IMR-90 (cell line): ENCODE measurements at regions not wholly inside any gene's neighbourhood (a gene's known extent, or its start where the extent isn't known, plus 50 kb on each side); places are given as distances from the start of the nearest gene placed in this dataset.

Source experiments
- ATAC-seq: fragments of 200-7000 bp; cut with Tn5 transposase; 2 replicates; pipeline ENCODE4 v1.9.1; 2020; ENCODE audit warnings: low read depth, mild to moderate bottlenecking, moderate library complexity
- BruUV-seq: library from RNA; stranded (reverse); fragments of 400-500 nt; replicated peaks from 2 replicates; lab custom pipeline; 2021; lab: Mats Ljungman, UMichigan
- CTCF ChIA-PET: fragments of 300-600 bp; formaldehyde crosslinking; extraction: SDS; loops from one replicate; lab custom pipeline; 2021; ENCODE audit warnings: antibody characterized with exemption; lab: Yijun Ruan, JAX
- POLR2A ChIA-PET: fragments of 300-600 bp; sonication (Branson Sonifier 250); formaldehyde crosslinking; loops from one replicate; lab custom pipeline; 2022; ENCODE audit warnings: antibody characterized with exemption; ENCODE audit not compliant: unreplicated experiment; lab: Charles Lee
- DNase-seq: peaks from one replicate; pipeline ENCODE4 v3.0.0; 2013
- H2AFZ ChIP-seq: replicated peaks from 2 replicates; pipeline ENCODE3; 2013; ENCODE audit warnings: low read length, mild to moderate bottlenecking; ENCODE audit not compliant: poor library complexity
- H2AK5ac ChIP-seq: 2 replicates; pipeline ENCODE4 v1.6.1; 2013; ENCODE audit warnings: low read depth, low read length, inconsistent platforms
- H2AK9ac ChIP-seq: replicated peaks from 2 replicates; pipeline ENCODE3; 2013; ENCODE audit warnings: mild to moderate bottlenecking, low read depth, low read length, moderate library complexity; ENCODE audit not compliant: poor library complexity
- H2BK120ac ChIP-seq: 2 replicates; pipeline ENCODE4 v1.6.1; 2013; ENCODE audit warnings: low read depth, low read length, inconsistent platforms
- H2BK15ac ChIP-seq: 3 replicates; pipeline ENCODE4 v1.6.1; 2013; ENCODE audit warnings: low read depth, low read length, inconsistent platforms
- H2BK20ac ChIP-seq: 2 replicates; pipeline ENCODE4 v1.6.1; 2013; ENCODE audit warnings: low read depth, mild to moderate bottlenecking, inconsistent platforms, low read length, moderate library complexity
- H2BK5ac ChIP-seq: 2 replicates; pipeline ENCODE4 v1.6.1; 2013; ENCODE audit warnings: mild to moderate bottlenecking, low read depth, low read length, inconsistent platforms; ENCODE audit not compliant: poor library complexity, severe bottlenecking
- H3K14ac ChIP-seq: replicated peaks from 2 replicates; pipeline ENCODE4 v1.6.1; 2013; ENCODE audit warnings: low read depth, low read length, inconsistent platforms
- H3K18ac ChIP-seq: 2 replicates; pipeline ENCODE4 v1.6.1; 2013; ENCODE audit warnings: low read depth, low read length, control low read depth
- H3K23ac ChIP-seq: 2 replicates; pipeline ENCODE4 v1.6.1; 2013; ENCODE audit warnings: low read depth, low read length, inconsistent platforms
- H3K27ac ChIP-seq: 2 replicates; pipeline ENCODE4 v1.5.1; 2013; ENCODE audit warnings: mild to moderate bottlenecking, control low read depth, low read length; ENCODE audit not compliant: insufficient read depth
- H3K27me3 ChIP-seq: 2 replicates; pipeline ENCODE4 v1.6.1; 2013; ENCODE audit warnings: low read length; ENCODE audit not compliant: control insufficient read depth, insufficient read depth
- H3K36me3 ChIP-seq: 2 replicates; pipeline ENCODE4 v1.6.1; 2013; ENCODE audit warnings: low read length, mixed read lengths; ENCODE audit not compliant: control insufficient read depth, insufficient read depth
- H3K4ac ChIP-seq: 2 replicates; pipeline ENCODE4 v1.6.1; 2013; ENCODE audit warnings: low read depth, low read length, inconsistent platforms
- H3K4me1 ChIP-seq: 2 replicates; pipeline ENCODE4 v1.6.1; 2013; ENCODE audit warnings: low read length, mixed read lengths; ENCODE audit not compliant: control insufficient read depth, insufficient read depth
- H3K4me2 ChIP-seq: 2 replicates; pipeline ENCODE4 v1.6.1; 2013; ENCODE audit warnings: low read depth, mild to moderate bottlenecking, control low read depth, low read length, moderate library complexity
- H3K4me3 ChIP-seq: 2 replicates; pipeline ENCODE4 v1.5.1; 2013; ENCODE audit warnings: low read depth, mild to moderate bottlenecking, control low read depth, low read length, moderate library complexity; ENCODE audit not compliant: insufficient read depth
- H3K56ac ChIP-seq: 2 replicates; pipeline ENCODE4 v1.6.1; 2013; ENCODE audit warnings: low read length, inconsistent platforms; ENCODE audit not compliant: insufficient read depth; ENCODE audit errors: extremely low read depth
- H3K79me1 ChIP-seq, 2 experiments: 2 replicates each; pipeline ENCODE4 v1.6.1; 2013; ENCODE audit warnings: low read length in 2 of 2, inconsistent platforms in 1 of 2, low read depth in 1 of 2
- H3K9ac ChIP-seq: 2 replicates; pipeline ENCODE4 v1.6.1; 2013; ENCODE audit warnings: low read depth, low read length, control low read depth
- H3K9me1 ChIP-seq: 2 replicates; pipeline ENCODE4 v1.6.1; 2013; ENCODE audit warnings: low read length, inconsistent platforms; ENCODE audit not compliant: insufficient read depth
- H3K9me3 ChIP-seq: 2 replicates; pipeline ENCODE4 v1.6.1; 2013; ENCODE audit warnings: low read length; ENCODE audit not compliant: control insufficient read depth, insufficient read depth
- H4K20me1 ChIP-seq: 2 replicates; pipeline ENCODE4 v1.6.1; 2013; ENCODE audit warnings: low read length, inconsistent platforms; ENCODE audit not compliant: insufficient read depth
- H4K5ac ChIP-seq: 2 replicates; pipeline ENCODE4 v1.6.1; 2013; ENCODE audit warnings: mild to moderate bottlenecking, low read depth, low read length, control low read depth
- H4K8ac ChIP-seq, 2 experiments: 2 replicates each; pipeline ENCODE4 v1.6.1; 2013; ENCODE audit warnings: low read depth in 2 of 2, low read length in 2 of 2, control low read depth in 1 of 2, inconsistent platforms in 1 of 2
- H4K91ac ChIP-seq: 2 replicates; pipeline ENCODE4 v1.6.1; 2013; ENCODE audit warnings: low read depth, low read length, inconsistent platforms; ENCODE audit not compliant: insufficient read depth
- BHLHE40 ChIP-seq: fragments of 150-350 bp; IDR thresholded peaks from 2 replicates; pipeline ENCODE4 v1.6.1; 2016; ENCODE audit warnings: mild to moderate bottlenecking, low read depth, low read length
- CEBPB ChIP-seq: IDR thresholded peaks from 2 replicates; pipeline ENCODE4 v1.6.1; 2012; ENCODE audit warnings: low read depth, low read length, improper control_type of control experiment
- MAZ ChIP-seq: IDR thresholded peaks from 2 replicates; pipeline ENCODE4 v1.6.1; 2012; ENCODE audit warnings: low read depth, mild to moderate bottlenecking, low read length, improper control_type of control experiment, moderate library complexity, borderline replicate concordance
- MXI1 ChIP-seq: IDR thresholded peaks from 2 replicates; pipeline ENCODE4 v1.6.1; 2012; ENCODE audit warnings: low read depth, mild to moderate bottlenecking, low read length, moderate library complexity, borderline replicate concordance
- RCOR1 ChIP-seq: IDR thresholded peaks from 2 replicates; pipeline ENCODE4 v1.6.1; 2012; ENCODE audit warnings: mild to moderate bottlenecking, low read length, improper control_type of control experiment; ENCODE audit not compliant: insufficient replicate concordance
- RFX5 ChIP-seq: IDR thresholded peaks from 2 replicates; pipeline ENCODE4 v1.8.0; 2012; ENCODE audit warnings: low read depth, mild to moderate bottlenecking, low read length, moderate library complexity
- SMC3 ChIP-seq: fragments of 150-350 bp; IDR thresholded peaks from 2 replicates; pipeline ENCODE4 v1.6.1; 2016; ENCODE audit warnings: low read depth, mild to moderate bottlenecking, antibody characterized with exemption, low read length, moderate library complexity
- WGBS, 2 experiments: methylation state at CpG; one replicate each; pipeline versions ENCODE4 v1.1.5 to v1.1.7; 2013; ENCODE audit warnings: missing lambda C conversion rate in 2 of 2; ENCODE audit not compliant: insufficient read length in 1 of 2; ENCODE audit errors: extremely low coverage in 2 of 2; 5-methylcytosine and 5-hydroxymethylcytosine counted together
- dilution Hi-C: fragments of 300-500 bp; cut with HindIII; formaldehyde crosslinking; loops from one replicate; pipeline ENCODE4 v1.14.3; 2018; ENCODE audit warnings: low sequenced_read_pairs; ENCODE audit not compliant: unreplicated experiment
- in situ Hi-C: fragments of 300-500 bp; cut with MboI; formaldehyde crosslinking; loops from 3 replicates; pipeline ENCODE4 v1.14.3; 2019; ENCODE audit warnings: low sequenced_read_pairs, inconsistent platforms, mixed read lengths
- intact Hi-C: fragments of 100-400 bp; cut with micrococcal nuclease; formaldehyde crosslinking; loops from 2 replicates; pipeline ENCODE4 v1.10.0; 2022

GRCh38 chr6:113528111-113528510, 329.0 kb upstream of the MARCKS start:
- Histone ChIP-seq H3K56ac (no peak overlapping the region), H4K91ac (no peak overlapping the region), H2AK9ac (no peak overlapping the region), H3K79me1 (no peaks in the 10 kb centered on the region), H2AK5ac (no peak overlapping the region), H2BK15ac (no peak overlapping the region), H3K18ac (no peak overlapping the region), H2BK20ac (no peak overlapping the region), H4K8ac (no peak overlapping the region), H3K27ac (no peak overlapping the region), H2BK120ac (no peak overlapping the region), H3K23ac (no peak overlapping the region), H3K4me1 (peaks cover 2% of the 10 kb centered on the region), H3K4me3 (no peak overlapping the region), H4K20me1 (no peaks in the 10 kb centered on the region), H2AFZ (no peak overlapping the region), H4K5ac (no peak overlapping the region), H3K36me3 (no peaks in the 10 kb centered on the region), H3K4me2 (no peak overlapping the region), H3K27me3 (no peaks in the 10 kb centered on the region), H3K14ac (no peak overlapping the region), H3K9ac (no peak overlapping the region), H3K9me1 (no peaks in the 10 kb centered on the region), H2BK5ac (no peak overlapping the region), H3K4ac (no peak overlapping the region), H3K9me3 (no peaks in the 10 kb centered on the region)
- in situ Hi-C loops (no loop called here), intact Hi-C loops (no loop called here), dilution Hi-C loops (no loop called here)
- no TSS peak for BruUV-seq
- ATAC-seq = no peak
- CTCF ChIA-PET = interaction anchor here (0.6 kb wide), 1 partner anchor 69 kb away, joined by 7 read pairs; no protein-coding TSS in a partner anchor
- POLR2A ChIA-PET = no interaction called here
- DNase-seq = no peak
- TF ChIP-seq RCOR1 = no peak
- no peak for TF ChIP-seq RFX5
- no peak for TF ChIP-seq MAZ
- TF ChIP-seq MXI1 = no peak
- no peak for TF ChIP-seq CEBPB
- TF ChIP-seq SMC3 = no peak
- no peak for TF ChIP-seq BHLHE40
- WGBS, 2 experiments = no CpG with 5 or more reads among the region's 3 CpGs
